ENCODE measurements at regions not wholly inside any gene's neighbourhood (a gene's known extent, or its start where the extent isn't known, plus 50 kb on each side); places are given as distances from the start of the nearest gene placed in this dataset.

DNA sequence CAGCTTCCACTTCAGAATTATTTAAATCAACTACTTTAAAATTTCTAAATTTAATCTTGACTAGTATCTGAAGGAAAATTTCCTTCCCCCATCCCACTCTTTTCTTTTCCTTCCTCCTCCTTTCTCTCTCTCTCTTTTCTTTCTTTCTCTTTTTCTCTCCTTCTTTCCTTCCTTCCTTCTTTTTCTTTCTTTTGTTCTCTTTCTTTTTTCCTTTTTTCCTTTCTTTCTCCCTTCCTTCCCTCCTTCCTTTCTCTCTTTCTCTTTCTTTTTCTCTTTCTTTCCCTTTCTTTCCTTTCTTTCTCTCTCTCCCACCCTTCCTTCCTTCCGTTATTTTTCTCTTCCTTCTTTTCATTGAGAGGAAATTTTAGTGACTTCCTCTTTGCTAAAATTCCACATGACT is 132.0 kb upstream of the CDH19 start:
- no peak for DNase-seq (ENCODE audit: low spot score)

DNA sequence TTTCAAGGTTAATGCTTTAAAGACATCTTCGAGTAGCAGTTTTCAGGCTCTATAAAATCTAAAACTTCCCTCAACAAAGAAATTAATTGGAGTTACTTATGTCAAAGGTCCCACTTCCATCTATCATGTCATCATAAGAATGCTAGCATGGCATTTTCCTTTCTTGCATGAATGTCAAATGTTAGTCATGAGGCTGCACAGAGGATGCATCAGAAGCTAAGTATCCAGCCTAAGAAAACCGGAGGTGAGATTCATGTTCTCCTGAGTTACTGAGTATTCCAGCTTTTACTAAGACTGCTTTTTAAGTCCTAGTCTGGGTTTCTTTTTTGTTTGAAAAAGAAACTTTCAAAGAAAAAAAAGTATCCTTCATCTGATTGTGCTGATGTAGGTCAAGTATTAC is 130.6 kb upstream of the CDH19 start:
- no peak for DNase-seq (ENCODE audit: low spot score)

DNA sequence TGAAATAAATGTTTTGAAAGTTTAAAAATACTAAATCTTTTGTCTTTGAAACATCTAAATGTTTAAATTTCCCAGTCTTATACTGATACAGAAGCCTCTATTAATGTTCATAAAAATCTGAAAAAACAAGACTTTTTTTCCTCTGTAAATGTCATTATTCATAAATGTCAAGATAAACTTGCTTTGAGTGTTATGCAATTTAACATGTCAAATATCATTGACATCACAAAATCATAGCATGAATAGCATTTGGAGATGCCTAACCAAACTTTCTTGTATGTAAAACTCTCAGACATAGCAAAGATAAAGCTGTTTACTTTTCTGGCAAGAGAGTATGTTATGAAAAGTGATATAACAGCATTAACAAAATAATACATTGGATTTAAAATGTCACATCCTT is 128.0 kb upstream of the CDH19 start:
- DNase-seq (ENCODE audit: low spot score) = no peak

DNA sequence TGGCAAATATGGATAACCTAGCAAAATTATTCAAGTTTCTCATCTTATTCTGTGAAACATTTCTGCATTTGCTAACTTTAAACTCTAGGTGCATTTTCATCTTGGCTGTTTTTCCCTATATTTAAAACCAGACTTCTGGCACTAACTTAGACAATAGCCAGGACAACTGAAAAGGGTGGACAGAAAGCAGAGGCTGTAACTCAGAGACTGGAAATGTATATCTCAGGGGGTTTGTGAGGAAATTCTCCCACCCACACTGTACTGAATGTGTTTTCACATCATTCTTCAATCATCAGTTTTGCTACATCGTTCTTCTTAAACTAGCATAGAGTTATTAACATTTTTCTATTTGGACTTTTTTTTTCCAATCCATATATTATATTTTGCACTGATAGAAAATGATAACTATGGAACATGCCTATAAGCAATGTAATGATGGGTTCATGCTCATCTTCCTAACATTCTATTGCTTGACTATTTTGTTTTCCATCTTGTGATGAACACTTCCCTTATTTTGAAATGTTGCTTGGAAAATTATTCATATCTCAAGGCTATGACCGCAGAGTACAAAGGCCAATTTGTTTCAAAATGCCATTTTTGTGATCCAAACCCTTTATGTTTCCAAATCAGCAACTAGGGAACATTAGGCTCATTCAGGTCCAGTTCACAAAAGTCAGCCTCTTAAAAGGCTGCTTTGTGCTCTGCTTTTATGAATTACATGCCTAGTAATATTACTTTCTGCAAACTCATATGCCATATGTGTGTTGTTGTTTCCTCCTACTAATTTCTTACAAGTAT is 125.8 kb upstream of the CDH19 start:
- DNase-seq (ENCODE audit: low spot score) = no peak

DNA sequence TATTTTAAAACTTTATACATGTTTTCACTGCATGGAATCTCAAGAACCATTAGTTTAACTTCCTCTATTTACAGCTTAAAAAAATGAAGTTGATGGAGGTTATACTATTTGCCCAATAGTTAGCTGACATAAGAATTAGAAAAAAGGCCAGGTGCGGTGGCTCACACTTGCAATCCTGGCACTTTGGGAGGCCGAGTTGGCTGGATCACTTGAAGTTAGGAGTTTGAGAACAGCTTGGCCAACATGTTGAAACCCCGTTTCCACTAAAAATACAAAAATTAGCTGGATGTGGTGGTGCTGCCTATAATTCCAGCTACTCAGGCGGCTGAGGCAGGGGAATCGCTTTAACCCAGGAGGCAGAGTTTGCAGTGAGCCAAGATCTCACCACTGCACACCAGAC is 125.1 kb upstream of the CDH19 start:
- no peak for DNase-seq (ENCODE audit: low spot score)

DNA sequence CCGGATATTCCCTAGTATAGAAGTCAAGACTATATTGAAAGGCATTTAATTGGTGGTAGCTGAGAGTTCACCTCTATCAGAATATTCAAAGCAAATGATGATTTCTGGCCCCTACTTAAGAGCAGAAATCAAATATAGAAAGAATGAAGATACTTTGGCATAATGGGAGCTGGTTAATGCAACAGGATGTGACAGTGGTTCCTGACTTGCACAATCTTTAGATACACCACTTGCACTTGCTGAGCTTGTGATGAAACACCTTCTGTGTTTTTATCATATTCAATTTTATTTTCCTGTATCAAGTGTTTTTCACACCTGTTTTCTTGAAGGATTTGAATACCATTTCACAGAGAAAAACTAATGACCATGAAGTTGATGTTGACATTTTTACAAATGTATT is 124.1 kb upstream of the CDH19 start:
- DNase-seq (ENCODE audit: low spot score) = no peak

DNA sequence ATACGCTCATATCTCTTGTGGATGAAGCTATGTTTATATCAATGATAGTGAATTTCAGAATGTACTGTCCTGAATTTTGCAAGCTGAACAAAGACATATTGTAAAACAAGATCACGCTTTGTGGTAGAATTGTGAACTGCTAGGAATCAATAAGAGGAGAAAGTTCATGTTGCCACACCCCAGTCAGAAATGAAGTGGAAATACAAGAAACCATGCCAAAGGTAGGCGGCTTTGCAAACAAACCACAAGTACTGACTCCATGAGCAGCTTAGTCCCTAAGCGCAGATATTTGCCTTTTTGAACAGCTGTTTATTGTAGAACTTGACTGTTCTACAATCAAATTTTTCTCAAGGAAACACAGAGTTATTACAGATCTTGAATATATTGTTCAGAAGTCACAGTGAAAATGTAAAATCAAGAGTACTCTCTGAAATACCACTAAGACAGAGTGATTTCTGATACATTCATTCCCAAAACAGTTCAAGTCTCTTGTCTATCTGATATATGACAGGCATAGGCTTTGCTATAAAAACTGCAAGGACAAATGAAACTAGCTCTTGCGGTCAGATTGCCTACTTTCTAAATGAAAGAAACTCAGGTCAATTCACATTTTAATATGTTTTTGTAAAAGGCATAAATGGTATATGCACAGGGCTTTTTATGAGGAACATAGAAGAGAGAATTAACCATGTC is 120.9 kb upstream of the CDH19 start:
- no peak for DNase-seq (ENCODE audit: low spot score)

DNA sequence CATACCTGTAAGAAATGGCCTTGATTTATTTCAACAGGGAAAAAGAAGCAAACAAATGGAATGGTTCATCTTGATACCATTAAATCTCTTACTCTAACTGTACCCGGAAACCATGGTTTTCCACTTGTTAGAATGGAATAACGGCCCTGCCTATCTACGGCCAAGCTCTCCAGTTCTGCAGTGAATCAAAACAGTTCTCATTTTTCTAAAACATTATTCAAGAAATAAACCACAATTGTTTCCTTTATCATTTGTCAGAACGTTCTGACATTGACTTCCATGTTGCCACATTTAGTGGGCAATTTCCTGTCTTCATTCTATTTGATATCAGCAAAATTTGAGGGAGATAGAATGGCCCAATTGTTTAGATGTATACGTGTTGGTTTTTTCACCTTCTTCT is 118.8 kb upstream of the CDH19 start:
- no peak for DNase-seq (ENCODE audit: low spot score)

DNA sequence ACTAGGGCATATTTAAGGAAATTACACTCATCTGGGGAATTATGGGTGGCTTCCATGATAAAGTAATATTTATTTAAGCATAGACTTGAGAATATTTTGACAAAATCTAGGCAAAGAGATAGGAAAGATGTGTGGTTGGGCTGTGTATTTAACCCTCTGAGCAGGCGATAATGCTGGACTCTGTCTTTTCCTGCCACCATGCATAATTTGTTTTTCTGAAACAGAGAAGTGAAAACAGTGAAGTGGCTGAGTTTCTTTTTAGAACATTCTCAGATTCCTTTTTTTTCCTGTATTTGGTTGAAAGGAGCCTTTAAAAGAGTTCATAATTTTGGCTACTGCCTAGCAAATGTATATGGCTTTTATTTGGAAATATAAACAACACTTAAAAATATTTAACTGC is 104.8 kb upstream of the CDH19 start:
- no peak for DNase-seq (ENCODE audit: low spot score)

DNA sequence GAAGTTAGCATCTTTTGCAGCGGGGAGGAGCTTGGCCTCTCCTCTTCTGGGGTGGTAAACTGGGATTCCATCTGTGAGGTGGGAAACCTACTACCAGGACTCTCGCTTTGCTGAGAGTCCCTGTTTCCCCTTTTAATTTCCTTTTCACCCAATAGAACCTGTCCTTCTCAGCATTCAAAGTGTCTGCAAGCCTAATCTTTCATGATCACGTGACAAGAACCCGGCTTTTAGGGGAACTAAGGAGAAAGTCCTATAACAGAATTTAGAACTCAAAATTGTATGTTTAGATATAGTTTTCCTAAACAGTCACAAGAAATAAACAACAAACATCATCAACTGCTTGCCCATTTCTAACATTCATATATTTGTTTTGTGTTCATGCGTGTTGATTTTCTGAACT is 103.6 kb upstream of the CDH19 start:
- no peak for DNase-seq (ENCODE audit: low spot score)

DNA sequence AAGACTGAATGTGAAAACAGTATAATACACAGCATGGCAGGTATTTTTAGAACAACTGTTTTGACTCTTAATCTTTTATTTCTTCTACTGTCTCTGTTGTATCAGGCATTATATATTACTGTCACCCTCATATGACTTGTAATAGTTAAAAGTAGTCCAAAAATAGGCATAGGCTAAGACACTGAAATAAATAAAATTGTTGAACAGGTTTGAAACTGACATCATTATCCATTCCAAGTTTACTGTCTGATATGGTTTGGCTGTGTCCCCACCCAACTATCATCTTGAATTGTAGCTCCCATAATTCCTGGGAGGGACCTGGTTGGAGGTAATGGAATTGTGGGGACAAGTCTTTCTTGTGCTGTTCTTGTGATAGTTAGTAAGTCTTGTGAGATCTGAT is 91.4 kb upstream of the CDH19 start:
- DNase-seq (ENCODE audit: low spot score) = no peak

DNA sequence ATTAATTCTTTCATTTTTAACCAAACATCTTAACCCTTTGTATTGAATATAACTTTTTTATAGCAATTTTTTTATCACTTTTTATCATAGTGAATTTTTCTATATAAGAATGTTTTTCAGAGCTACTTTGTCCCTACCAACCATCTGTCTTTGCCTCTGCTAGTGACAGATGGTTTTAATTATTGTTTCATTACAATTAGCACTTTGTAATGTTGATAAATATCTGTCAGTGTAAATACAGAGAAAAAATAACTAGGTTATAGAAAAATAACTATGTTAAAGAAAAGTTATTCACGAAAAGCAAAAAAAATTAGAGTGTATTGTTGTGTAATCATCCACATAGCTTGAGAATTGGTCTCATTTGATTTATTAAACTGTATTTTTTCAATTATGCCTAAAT is 91.0 kb upstream of the CDH19 start:
- no peak for DNase-seq (ENCODE audit: low spot score)

DNA sequence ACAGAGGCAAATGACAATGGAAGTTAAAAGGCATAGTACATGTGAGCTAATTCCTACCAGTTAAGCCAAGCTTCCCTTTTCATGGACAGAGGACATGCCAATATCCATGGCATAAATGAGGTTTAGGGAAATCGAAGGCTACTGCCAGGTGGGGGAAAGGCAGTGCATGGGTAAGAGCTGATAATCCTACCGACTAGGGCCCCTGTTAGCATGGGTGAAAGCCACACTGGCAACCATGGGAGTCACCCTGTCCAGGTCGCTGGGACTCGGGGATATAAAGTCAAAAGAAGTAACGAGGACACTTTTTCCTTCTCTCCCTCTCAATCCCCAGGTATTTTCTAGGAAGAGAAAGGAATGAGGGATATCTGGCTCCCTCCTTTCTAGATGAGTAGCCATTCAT is 83.7 kb upstream of the CDH19 start:
- no peak for DNase-seq (ENCODE audit: low spot score)

DNA sequence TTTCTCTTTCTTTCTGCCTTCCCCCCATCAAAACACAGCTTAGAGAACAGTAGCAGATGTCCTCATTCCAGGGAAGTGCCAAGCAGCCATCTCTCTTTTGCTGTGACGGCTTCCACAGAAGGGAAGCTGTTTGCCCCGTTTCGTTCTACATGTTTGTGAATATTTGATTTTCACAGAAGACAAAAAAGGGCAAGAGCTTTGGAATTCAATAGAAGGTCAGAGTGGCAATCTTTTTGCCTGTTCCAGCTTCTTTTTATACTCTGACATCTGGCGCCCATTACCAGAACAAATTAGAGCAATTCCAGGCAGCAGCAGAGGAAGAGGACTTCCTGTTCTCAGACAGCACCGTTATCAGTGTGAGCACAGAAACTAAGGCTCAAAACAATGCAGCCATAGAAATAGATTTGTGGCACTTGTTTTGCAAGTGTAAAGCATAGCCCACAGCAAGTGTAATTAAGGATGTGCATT is 79.0 kb upstream of the CDH19 start:
- no peak for DNase-seq (ENCODE audit: low spot score)

DNA sequence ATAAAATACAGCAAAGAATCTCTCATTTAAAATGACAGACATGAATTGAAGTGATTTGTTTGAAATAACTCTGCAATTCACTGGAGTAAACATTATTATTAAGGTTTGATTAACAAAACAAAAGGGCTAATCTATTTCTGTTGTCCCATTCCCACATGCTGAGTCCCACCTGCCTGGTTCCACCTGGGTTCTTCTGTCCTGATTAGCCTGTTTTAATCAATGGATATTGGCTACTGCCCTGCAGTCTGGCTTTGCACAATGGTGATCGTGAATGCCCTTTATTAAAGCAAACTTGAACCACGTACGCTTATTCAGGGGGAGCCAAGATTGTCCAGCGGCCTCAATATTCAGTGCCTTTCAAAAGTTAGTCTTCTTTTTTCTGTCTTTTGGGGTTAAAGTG is 72.8 kb upstream of the CDH19 start:
- DNase-seq (ENCODE audit: low spot score) = no peak

DNA sequence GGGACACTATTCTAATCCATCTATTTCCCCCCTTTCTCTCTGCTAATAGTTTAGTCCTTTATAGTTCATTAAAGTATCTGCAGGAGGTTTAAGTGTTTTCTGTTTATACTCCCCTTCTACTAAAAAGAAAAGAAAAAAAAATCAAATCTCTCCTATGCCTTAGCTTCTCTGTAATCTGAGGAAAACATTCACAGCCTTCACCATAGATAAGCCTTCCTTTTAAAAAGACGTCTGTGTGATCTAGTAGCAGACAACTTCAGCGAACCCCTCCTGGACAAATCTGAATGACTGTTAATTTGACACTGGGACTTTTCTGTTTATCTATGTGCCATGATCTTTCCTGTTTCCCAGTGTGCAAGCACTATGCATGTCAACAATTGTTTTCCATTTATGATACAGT is 70.4 kb upstream of the CDH19 start:
- DNase-seq (ENCODE audit: low spot score) = no peak

DNA sequence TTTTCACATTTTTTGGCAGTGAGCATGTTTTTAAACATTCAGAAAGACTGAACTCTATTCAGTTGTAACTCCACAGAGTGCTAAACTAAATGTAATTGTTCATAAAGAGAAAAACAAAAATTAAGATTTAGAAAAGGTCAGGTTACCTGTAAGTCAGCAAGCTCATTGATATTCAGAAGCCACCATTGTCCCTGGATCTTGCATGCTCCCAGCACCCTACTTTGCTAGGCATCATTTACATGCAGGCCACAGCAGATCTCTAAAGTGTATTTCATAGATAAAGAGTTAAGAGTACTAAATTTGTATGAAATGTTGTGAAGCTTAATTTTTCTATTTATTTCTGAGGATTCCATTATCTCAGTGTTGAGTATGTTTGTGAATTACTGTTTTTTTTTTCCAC is 64.8 kb upstream of the CDH19 start:
- DNase-seq (ENCODE audit: low spot score) = no peak

DNA sequence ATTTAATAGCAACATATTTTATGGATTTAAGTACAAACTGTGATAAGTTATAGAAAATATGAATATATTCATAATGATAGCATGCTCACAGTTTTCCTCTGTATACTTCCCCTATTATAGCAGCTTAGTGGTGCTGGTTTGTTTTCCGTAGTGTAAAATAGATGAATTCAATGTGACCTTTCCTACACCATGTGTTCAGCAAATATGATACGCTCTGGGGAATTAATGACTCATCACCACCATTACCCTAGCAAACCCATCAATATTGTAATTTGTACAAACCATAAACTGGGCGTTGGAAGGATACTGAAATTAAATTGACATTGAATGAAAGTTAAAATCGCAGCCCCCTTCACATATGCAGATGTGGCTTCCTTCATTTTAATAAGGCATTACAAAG is 58.7 kb upstream of the CDH19 start:
- DNase-seq (ENCODE audit: low spot score) = no peak

DNA sequence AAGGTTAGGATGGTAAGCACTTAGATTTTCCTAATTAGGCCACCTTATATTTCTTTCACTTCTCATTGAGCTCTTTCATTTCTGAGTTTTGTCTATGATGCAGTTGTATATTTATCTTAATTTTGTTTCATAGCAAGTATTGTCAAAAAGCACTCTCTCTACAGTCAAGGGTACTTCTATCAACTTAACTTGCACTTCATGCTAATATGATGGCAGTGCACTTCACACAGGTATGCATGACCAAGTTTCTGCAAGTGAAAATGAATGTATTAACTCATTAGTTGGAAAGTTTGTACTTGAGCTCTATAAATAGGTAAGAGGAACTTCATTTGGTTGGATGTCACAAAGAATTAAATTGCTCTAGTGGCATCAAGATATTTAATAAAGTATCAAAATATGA is 51.5 kb upstream of the CDH19 start:
- no peak for DNase-seq (ENCODE audit: low spot score)

All from germinal center (tissue), 1 donor.